ENCODE measurements at regions not wholly inside any gene's neighbourhood (a gene's known extent, or its start where the extent isn't known, plus 50 kb on each side); places are given as distances from the start of the nearest gene placed in this dataset.

DNA sequence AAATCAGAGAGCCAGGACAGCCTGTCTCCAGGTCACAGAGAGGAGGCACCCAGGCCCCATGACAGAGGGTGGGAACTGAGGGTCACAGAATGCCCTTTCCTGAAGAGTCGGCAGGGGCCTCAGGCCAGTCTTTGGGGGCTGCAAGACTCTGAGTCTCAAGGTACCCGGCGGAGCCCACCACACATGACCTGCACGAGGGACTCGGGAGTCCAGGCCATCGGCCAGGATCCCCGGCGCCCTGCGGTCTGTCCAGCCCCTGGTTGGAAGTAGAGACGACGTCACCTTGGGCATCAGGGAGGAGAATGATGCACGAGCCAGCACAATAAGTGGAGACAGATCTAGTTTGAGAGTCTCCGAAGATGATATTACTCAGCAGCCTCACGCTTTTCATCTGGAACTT is 234.7 kb upstream of the SDK2 start:
- Histone ChIP-seq H3K9me3 (no peaks in the 10 kb centered on the region), H3K27me3 (no peaks in the 10 kb centered on the region), H3K36me3 (no peaks in the 10 kb centered on the region), H3K4me1 (no peaks in the 10 kb centered on the region), H3K4me3 (no peak overlapping the region), H3K27ac (no peak overlapping the region)
- TF ChIP-seq POLR2A (IDR thresholded peaks at IDR 0.05), result no peak
- TF ChIP-seq, protein P1, sequence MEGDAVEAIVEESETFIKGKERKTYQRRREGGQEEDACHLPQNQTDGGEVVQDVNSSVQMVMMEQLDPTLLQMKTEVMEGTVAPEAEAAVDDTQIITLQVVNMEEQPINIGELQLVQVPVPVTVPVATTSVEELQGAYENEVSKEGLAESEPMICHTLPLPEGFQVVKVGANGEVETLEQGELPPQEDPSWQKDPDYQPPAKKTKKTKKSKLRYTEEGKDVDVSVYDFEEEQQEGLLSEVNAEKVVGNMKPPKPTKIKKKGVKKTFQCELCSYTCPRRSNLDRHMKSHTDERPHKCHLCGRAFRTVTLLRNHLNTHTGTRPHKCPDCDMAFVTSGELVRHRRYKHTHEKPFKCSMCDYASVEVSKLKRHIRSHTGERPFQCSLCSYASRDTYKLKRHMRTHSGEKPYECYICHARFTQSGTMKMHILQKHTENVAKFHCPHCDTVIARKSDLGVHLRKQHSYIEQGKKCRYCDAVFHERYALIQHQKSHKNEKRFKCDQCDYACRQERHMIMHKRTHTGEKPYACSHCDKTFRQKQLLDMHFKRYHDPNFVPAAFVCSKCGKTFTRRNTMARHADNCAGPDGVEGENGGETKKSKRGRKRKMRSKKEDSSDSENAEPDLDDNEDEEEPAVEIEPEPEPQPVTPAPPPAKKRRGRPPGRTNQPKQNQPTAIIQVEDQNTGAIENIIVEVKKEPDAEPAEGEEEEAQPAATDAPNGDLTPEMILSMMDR (IDR thresholded peaks at IDR 0.05), result no peak
- intact Hi-C loops (cut with DNase I; ENCODE audit: low total_unique reads), result no loop called here
- DNase-seq, result no peak

DNA sequence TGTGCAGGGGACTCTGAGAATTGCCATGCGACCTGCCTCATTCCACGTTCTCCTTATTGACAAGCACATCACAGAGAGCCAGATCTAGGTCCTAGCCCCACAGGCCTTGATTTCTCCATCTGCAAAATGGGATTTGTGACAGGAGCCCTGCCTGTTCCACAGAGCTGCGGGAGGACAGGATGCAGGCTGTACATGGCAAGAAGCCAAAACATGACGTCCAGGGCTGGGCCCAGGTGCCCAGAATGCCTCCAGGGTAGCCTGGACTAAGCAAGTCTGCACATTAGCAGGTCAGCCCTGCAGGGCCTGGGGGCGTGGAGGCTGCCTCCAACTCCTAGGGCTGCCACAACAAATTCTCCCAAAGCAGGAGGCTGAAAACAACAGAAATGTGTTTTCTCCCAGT is 235.7 kb upstream of the SDK2 start:
- Histone ChIP-seq H3K4me3 (no peak overlapping the region), H3K27ac (no peak overlapping the region), H3K36me3 (no peaks in the 10 kb centered on the region), H3K9me3 (no peaks in the 10 kb centered on the region), H3K27me3 (no peaks in the 10 kb centered on the region), H3K4me1 (no peaks in the 10 kb centered on the region)
- TF ChIP-seq, protein P1 (IDR thresholded peaks at IDR 0.05), result no peak
- TF ChIP-seq POLR2A (IDR thresholded peaks at IDR 0.05), result no peak
- intact Hi-C loops (cut with DNase I; ENCODE audit: low total_unique reads), result no loop called here
- no peak for DNase-seq

DNA sequence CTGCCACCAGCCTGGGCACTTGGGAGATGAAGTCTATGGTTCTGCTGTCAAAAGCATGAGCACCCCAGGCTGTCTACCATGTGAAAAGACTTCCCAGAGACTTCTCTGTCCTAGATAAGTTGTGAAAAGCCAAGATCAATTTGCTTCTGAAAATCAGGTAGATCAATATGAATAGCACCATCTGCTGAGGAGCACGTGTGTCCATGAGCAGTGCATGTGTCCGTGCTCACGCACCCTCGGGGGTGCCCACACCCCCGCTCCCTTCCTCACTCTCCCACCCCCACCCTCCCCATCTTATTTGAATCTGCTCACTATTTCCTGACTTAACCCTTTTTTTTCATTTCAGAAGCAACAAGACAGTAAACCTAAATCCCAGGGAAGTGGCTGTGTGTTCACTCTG is 238.3 kb upstream of the SDK2 start:
- H3K9me3 ChIP-seq, result no peaks in the 10 kb centered on the region
- H3K27me3 ChIP-seq, result no peaks in the 10 kb centered on the region
- DNase-seq, result no peak
- no peak overlapping the region for H3K4me3 ChIP-seq
- H3K27ac ChIP-seq, result no peak overlapping the region
- no peaks in the 10 kb centered on the region for H3K36me3 ChIP-seq
- no peaks in the 10 kb centered on the region for H3K4me1 ChIP-seq
- TF ChIP-seq, protein P1 (IDR thresholded peaks at IDR 0.05), result no peak
- TF ChIP-seq POLR2A (IDR thresholded peaks at IDR 0.05), result no peak
- intact Hi-C loops (cut with DNase I; ENCODE audit: low total_unique reads), result no loop called here

DNA sequence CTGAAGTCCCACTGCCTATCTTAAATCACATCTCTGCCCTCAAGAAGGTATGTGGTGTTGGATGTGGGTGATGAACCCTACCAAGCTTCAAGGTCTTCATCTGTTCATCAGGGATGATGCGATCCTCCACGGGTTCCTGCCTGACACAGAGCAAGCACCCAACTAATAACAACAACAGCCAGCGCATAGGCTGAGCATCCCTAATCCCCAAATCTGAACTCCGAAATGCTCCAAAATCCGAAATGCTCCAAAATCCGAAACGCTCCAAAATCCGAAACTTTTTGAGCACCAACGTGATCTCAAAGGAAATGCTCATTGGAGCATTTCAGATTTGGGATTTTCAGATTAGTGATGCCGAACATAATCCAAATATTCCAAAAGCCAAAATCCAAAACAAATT is 238.9 kb upstream of the SDK2 start:
- TF ChIP-seq, protein P1 (IDR thresholded peaks at IDR 0.05), result no peak
- TF ChIP-seq POLR2A (IDR thresholded peaks at IDR 0.05), result no peak
- no peak for DNase-seq
- intact Hi-C loops (cut with DNase I; ENCODE audit: low total_unique reads), result no loop called here
- H3K9me3 ChIP-seq, result no peaks in the 10 kb centered on the region
- H3K4me3 ChIP-seq, result no peak overlapping the region
- no peaks in the 10 kb centered on the region for H3K4me1 ChIP-seq
- no peak overlapping the region for H3K27ac ChIP-seq
- H3K36me3 ChIP-seq, result no peaks in the 10 kb centered on the region
- no peaks in the 10 kb centered on the region for H3K27me3 ChIP-seq

DNA sequence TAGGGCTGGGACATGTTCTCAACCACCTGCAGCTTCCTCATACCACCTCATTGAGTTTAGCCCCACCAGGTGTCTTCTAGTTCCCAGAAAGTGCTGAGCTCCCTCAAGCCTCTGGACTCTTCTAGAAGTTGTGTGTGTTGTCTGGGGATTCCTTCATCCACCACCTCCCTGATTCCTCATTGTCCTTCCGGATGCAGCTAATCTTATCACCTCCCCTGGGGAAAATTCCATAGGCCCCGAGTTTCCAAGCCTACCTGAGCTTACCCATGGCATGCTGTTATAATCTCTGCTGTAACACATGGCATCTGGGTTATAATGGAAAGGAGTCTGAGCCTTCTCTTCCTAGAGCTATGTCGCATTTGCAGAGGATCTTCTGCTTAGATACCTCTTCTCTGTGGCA is 243.5 kb upstream of the SDK2 start:
- intact Hi-C loops (cut with DNase I; ENCODE audit: low total_unique reads), result no loop called here
- no peak for DNase-seq
- Histone ChIP-seq H3K4me3 (no peak overlapping the region), H3K36me3 (no peaks in the 10 kb centered on the region), H3K9me3 (no peaks in the 10 kb centered on the region), H3K27me3 (no peaks in the 10 kb centered on the region), H3K27ac (no peak overlapping the region), H3K4me1 (no peaks in the 10 kb centered on the region)
- TF ChIP-seq, protein P1 (IDR thresholded peaks at IDR 0.05), result no peak
- TF ChIP-seq POLR2A (IDR thresholded peaks at IDR 0.05), result no peak

All from uterus (tissue), 3 donors.